ENCODE measurements at regions not wholly inside any gene's neighbourhood (a gene's known extent, or its start where the extent isn't known, plus 50 kb on each side); places are given as distances from the start of the nearest gene placed in this dataset.

DNA sequence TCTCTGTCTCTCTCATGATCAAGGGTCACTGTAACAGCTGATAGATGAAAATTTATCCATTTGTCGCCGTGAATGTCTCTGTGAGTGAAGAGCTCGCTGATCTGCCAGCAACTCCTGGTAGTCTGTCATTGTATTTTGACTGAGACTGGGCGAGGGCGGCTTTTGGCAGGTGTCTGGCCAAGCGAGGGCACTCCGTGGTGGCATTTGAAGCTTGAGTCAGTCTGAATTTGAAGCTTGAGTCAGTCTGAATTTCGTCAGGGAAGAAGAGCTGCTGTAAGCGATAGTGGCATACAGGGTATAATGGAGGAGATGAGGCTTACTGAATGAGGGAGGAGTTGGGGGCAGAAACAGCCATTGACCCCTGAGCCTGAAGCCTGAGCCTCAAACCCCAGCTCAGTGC lies 56.8 kb upstream of the FAM181A start:
- in situ Hi-C loops (cut with HindIII; ENCODE audit: low sequenced_read_pairs): no loop called here
- peak; percentile 45 for DNase-seq (ENCODE audit: low spot score)

DNA sequence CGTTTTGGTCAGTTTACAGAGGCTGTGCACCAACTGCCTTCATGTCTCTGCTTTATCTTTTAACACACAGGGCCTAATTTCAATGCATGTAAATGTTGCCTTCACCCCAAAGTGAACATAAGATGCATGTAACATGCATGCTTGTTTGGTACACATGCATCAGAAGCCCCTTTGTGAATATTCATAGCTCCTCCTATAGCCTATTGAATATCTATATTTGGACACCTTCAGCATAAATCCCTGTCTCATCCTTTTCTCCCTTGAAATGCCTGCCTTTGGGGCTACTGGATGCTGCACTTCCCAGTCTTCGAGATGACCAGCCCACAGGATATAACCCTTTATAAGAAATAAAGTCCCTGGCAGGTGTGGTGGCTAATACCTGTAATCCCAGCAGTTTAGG lies 57.7 kb upstream of the FAM181A start:
- in situ Hi-C loops (cut with HindIII; ENCODE audit: low sequenced_read_pairs): no loop called here
- DNase-seq (ENCODE audit: low spot score): no peak

DNA sequence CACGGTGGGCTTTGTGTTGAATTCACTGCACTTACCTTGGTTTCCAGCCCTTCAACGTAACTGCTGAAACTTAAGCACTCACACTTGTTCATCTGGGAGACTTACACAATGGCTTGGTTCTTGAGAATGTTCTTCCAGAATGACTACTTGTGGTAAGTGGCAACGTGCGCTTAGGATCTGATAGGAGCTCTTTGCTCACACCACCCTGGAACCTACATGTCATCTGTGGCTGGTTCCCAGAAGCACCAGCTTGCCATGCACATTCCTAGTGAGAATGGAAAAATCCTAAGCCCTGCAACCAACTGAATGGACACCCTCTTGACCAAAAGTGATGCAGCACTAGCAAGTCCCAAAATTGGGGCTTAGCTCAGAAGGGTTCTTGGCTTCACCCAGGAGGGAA lies 59.0 kb upstream of the FAM181A start:
- in situ Hi-C loops (cut with HindIII; ENCODE audit: low sequenced_read_pairs): no loop called here

DNA sequence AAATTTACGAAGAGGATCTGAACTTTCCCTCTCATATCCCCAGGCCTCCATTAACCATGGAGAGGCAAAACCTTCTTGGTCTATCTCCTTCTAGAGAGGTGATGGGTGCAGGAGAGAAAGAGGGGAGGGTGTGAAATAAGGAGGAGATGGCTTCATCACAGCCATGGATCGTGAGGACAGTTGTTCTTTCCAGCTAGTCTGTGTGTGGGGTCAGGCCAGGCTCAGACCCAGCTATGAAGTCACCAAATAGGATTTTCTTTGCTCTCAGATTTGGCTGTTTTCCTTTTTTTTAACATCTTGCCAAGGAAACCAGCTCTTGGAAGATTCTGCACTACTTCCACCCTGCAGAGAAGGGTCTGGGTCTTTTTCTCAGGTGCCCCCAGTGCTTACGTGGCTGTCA lies 64.9 kb upstream of the FAM181A start:
- in situ Hi-C loops (cut with HindIII; ENCODE audit: low sequenced_read_pairs): no loop called here
- no peak for DNase-seq (ENCODE audit: low spot score)

More for the DNA sequence above, 59.0 kb upstream of the FAM181A start:
- no peak for DNase-seq (ENCODE audit: low spot score)

DNA sequence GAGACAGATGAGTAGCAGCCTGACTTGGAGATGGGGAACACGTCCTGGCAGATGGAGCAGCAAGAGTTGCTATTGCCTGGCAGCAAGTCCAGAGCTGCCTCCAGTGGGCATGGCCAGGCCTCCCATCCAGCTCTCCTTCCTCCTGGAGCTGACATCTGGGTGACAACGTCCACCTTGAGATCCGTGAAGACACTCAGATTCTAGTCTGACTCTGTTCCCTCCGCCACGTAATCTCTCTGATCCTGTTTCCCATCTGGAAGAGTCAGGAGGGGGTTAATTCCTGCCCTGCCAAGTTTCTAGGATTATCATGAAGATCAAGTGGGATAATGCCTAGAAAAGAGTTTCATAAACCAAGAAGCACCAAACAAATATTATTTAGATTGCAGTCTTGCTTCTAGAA lies 65.3 kb upstream of the FAM181A start:
- in situ Hi-C loops (cut with HindIII; ENCODE audit: low sequenced_read_pairs): no loop called here
- no peak for DNase-seq (ENCODE audit: low spot score)

DNA sequence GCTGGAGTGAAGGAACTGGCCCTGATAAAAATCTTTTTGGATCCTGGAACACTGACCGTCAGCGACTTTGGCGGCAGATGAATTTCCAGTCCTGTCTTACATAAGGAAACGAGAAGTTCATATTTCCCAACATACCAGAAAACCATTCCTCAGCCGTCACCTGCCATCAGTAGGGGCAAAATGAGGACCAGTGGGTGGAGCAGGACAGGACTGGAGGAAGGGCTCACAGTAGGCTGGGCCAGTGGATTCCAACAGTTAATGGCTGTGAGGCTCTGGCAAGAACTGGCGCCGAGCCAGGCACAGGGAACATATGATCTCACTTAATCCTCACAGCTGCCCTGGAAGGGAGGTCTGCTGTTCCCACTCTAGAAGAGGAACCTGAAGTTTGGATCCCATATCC lies 67.2 kb upstream of the FAM181A start:
- in situ Hi-C loops (cut with HindIII; ENCODE audit: low sequenced_read_pairs): no loop called here
- peak; percentile 17 for DNase-seq (ENCODE audit: low spot score)

DNA sequence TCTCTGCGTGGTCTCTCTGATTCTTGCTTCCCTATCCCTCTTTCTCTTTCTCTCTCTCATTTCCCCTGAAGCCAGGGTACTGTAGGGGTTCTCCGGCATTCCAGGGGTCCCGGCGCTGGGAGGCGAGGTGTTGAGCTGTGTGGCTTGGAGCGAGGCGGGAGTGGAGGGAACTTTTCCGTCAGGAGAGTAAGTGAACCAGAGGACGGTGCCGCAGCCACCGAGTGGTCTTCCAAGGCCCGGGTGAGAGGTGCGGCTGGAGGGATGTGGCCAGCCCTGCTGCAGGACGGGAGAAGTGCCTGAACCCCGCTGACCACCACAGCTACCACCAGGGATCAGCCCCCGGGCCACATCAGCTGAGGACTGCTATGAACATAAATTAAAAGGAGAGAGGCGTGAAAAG lies 68.2 kb upstream of the FAM181A start:
- in situ Hi-C loops (cut with HindIII; ENCODE audit: low sequenced_read_pairs): no loop called here
- no peak for DNase-seq (ENCODE audit: low spot score)

DNA sequence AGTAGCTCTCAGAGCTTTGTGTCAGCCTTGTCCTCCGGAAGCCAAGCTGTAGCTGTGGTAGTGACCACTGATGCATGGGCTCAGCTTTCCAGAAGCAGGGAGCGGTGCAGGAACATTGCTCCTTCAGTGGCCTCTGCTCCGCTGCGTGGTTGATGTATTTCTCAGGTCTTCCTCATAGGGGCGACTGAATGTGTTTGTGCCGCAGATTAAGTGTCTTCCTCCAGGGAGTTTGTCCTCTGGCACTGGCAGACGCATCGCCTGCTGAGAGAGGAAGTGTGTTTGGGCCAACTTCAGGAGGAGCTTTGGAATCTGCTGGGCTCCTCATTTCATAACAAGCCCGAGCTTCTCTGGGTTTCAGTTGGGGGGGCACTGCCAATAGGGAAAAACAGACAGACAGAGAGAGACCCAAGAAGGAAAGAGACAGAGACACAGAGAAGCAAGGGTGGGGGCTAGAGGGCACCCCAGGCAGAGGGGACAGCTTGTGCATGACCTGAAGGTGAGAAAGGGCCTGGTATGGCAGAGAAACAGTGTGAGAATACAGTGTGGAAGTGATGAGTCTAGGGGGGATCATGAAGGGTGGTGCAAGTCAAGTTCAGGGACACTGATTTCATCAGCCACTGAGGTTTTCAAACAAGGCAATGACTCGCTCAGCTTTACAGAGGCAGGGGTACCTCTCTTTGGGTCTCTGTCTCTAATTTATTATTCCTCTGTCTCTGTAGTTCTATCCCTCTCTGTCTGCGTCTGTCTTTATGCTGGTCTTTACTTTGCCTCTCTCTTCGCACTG lies 69.4 kb upstream of the PRIMA1 start:
- DNase-seq (ENCODE audit: low spot score): peak; percentile 83

DNA sequence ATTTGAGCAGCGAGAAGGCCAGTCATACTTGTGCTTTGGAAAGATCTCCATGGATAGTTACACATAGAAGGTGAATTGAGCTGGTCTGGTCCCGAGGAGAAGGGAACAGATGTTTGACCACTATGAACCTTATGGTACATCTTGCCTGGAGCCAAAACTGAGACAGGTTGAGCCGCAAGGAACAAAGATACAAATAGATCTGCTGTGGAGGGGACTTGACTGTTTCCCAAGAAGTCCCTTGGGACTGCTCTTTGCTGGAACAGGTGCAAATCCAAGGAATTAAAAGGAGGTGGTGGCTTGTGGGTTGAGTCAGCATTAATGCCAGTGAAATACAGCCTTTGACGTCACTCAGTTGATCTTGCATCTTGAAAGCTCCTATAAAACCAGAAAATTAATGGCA lies 68.8 kb upstream of the PRIMA1 start:
- in situ Hi-C loops (cut with HindIII; ENCODE audit: low sequenced_read_pairs): no loop called here
- peak; percentile 90 for DNase-seq (ENCODE audit: low spot score)

More for the DNA sequence above, 69.4 kb upstream of the PRIMA1 start:
- in situ Hi-C loops (cut with HindIII; ENCODE audit: low sequenced_read_pairs): no loop called here

DNA sequence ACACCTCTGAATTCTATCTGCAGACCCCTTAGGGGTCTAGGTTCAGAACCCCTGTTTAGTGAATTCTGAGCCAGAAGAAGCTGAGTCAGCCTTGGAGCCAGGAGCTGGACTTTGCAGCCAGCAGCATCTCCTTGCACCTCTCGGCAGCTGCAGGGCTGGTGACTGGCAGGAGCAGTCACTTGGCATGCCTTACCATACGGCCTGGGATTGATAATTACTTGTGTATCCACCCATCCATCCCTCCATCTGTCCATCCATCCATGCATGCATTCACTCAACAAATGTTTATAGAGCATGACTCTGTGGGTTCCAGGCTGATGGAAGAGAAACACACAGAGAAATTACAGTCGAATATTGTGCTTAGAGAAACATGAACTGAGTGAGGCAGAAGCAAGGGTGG lies 67.5 kb upstream of the PRIMA1 start:
- DNase-seq (ENCODE audit: low spot score): peak; percentile 57
- in situ Hi-C loops (cut with HindIII; ENCODE audit: low sequenced_read_pairs): no loop called here

DNA sequence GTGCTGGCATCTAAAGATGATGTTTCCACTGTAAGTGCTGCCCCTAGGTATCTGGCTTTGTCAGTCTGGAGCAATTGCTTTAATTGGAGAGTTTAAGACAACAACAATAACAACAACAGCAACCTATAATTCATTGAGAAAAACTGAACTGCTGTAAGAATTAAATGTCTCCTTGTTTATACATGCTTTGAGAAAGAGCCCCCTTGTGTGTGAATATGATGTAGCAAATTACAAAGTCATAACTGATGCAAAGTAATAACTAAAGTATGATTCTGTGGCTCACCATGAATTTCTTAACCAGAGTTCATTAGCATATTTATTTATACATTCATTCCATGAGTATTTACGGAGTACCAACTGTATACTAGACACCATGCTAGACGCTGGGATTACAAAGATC lies 59.2 kb upstream of the PRIMA1 start:
- no peak for DNase-seq (ENCODE audit: low spot score)
- in situ Hi-C loops (cut with HindIII; ENCODE audit: low sequenced_read_pairs): no loop called here

DNA sequence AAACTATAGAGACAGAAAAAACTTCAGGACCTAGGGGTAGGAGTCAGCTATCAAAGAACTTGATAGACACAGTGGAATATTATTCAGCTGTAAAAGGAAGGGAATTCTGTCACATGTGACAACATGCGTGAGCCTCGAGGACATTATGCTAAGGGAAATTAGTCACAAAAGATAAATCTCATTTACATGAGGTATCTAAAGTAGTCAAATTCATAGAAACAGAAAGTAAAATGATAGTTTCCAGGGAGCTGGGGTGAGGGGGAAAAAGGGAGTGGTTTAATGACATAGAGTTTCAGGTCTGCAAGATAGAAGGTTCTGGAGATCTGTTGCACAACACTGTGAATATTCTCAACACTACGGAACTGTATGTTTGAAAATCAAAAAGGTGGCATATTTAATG lies 50.0 kb upstream of the PRIMA1 start:
- DNase-seq (ENCODE audit: low spot score): no peak
- in situ Hi-C loops (cut with HindIII; ENCODE audit: low sequenced_read_pairs): no loop called here

All from G401 (cell line).